Neural cell (in vitro differentiated cells): ENCODE measurements at regions not wholly inside any gene's neighbourhood (a gene's known extent, or its start where the extent isn't known, plus 50 kb on each side); places are given as distances from the start of the nearest gene placed in this dataset.
A peak's percentile ranks its signal among the peaks of the same experiment; 100 is the strongest.

Source experiments
- H2AFZ ChIP-seq: fragments of 200-600, 300-800 bp; sonication (generic), shearing (Covaris generic); 2 replicates; pipeline ENCODE4 v1.6.0; 2014; ENCODE audit warnings: low read depth, mild to moderate bottlenecking, antibody characterized with exemption, low read length, moderate library complexity
- H3F3A ChIP-seq: fragments of 200-600 bp; shearing (Covaris generic); 2 replicates; pipeline ENCODE4 v1.6.1; 2016; ENCODE audit warnings: mild to moderate bottlenecking, moderate library complexity, mixed read lengths, antibody characterized with exemption, low read length; ENCODE audit not compliant: insufficient read depth, poor library complexity, severe bottlenecking
- H3K27ac ChIP-seq: fragments of 200-600, 300-800 bp; sonication (generic), shearing (Covaris generic); 2 replicates; pipeline ENCODE4 v1.5.1; 2014; ENCODE audit warnings: mild to moderate bottlenecking, low read length, moderate library complexity
- H3K27me3 ChIP-seq: fragments of 300-800, 200-600 bp; sonication (generic), shearing (Covaris generic); 2 replicates; pipeline ENCODE4 v1.6.0; 2014; ENCODE audit warnings: mild to moderate bottlenecking, low read depth, low read length, moderate library complexity; ENCODE audit not compliant: insufficient read depth
- H3K36me3 ChIP-seq: fragments of 300-800, 200-600 bp; sonication (generic), shearing (Covaris generic); 2 replicates; pipeline ENCODE4 v1.5.1; 2014; ENCODE audit warnings: mild to moderate bottlenecking, antibody characterized with exemption, low read length, moderate library complexity; ENCODE audit not compliant: insufficient read depth
- H3K4me2 ChIP-seq: fragments of 300-800, 200-600 bp; sonication (generic), shearing (Covaris generic); 2 replicates; pipeline ENCODE4 v1.6.0; 2014; ENCODE audit warnings: mild to moderate bottlenecking, low read length
- H3K4me3 ChIP-seq: fragments of 300-800, 200-600 bp; sonication (generic), shearing (Covaris generic); 2 replicates; pipeline ENCODE4 v1.5.1; 2014; ENCODE audit warnings: mild to moderate bottlenecking, low read length, moderate library complexity
- H3K79me2 ChIP-seq: fragments of 200-600 bp; shearing (Covaris generic); replicated peaks from 2 replicates; pipeline ENCODE4 v1.6.0; 2014; ENCODE audit warnings: mild to moderate bottlenecking, low read length, moderate library complexity; ENCODE audit not compliant: insufficient read depth
- H3K9ac ChIP-seq: fragments of 300-800, 200-600 bp; sonication (generic), shearing (Covaris generic); 2 replicates; pipeline ENCODE4 v1.6.1; 2016; ENCODE audit warnings: mild to moderate bottlenecking, low read length, mixed read lengths
- H3K9me2 ChIP-seq: fragments of 200-600 bp; shearing (Covaris generic); 2 replicates; pipeline ENCODE4 v1.6.1; 2016; ENCODE audit warnings: mild to moderate bottlenecking, low read length, mixed read lengths; ENCODE audit not compliant: insufficient read depth
- H3K9me3 ChIP-seq: fragments of 200-600, 300-800 bp; sonication (generic), shearing (Covaris generic); 2 replicates; pipeline ENCODE4 v1.6.1; 2016; ENCODE audit warnings: mild to moderate bottlenecking, mixed run types, low read length, moderate library complexity, mixed read lengths
- H4K20me1 ChIP-seq: fragments of 200-600 bp; shearing (Covaris generic); 2 replicates; pipeline ENCODE4 v1.6.1; 2016; ENCODE audit warnings: mild to moderate bottlenecking, mixed run types; ENCODE audit not compliant: insufficient read depth
- EP300 ChIP-seq: fragments of 450-650 bp; conservative IDR thresholded peaks from 2 replicates; pipeline ENCODE4 v1.6.1; 2014; ENCODE audit warnings: antibody characterized with exemption, mild to moderate bottlenecking, moderate library complexity; ENCODE audit not compliant: poor library complexity, severe bottlenecking
- EZH2 ChIP-seq: fragments of 200-600, 300-800 bp; shearing (Covaris generic), sonication (generic); IDR thresholded peaks from 2 replicates; pipeline ENCODE4 v1.6.1; 2014; ENCODE audit warnings: antibody characterized with exemption, low read length, borderline replicate concordance, mild to moderate bottlenecking; ENCODE audit not compliant: insufficient read depth, poor library complexity, severe bottlenecking
- MXI1 ChIP-seq: fragments of 450-650 bp; conservative IDR thresholded peaks from 2 replicates; pipeline ENCODE4 v1.6.1; 2014; ENCODE audit warnings: antibody characterized with exemption, mild to moderate bottlenecking; ENCODE audit not compliant: poor library complexity, severe bottlenecking
- POLR2AphosphoS5 ChIP-seq: IDR thresholded peaks from 2 replicates; pipeline ENCODE4 v1.6.1; 2012
- RAD21 ChIP-seq: fragments of 450-650 bp; conservative IDR thresholded peaks from 2 replicates; pipeline ENCODE4 v1.6.1; 2014; ENCODE audit warnings: antibody characterized with exemption, mild to moderate bottlenecking, moderate library complexity
- REST ChIP-seq: IDR thresholded peaks from 2 replicates; pipeline ENCODE4 v1.6.1; 2012; ENCODE audit warnings: borderline replicate concordance
- SMC3 ChIP-seq: fragments of 450-650 bp; conservative IDR thresholded peaks from 2 replicates; pipeline ENCODE4 v1.6.1; 2014; ENCODE audit warnings: antibody characterized with exemption, mild to moderate bottlenecking, moderate library complexity; ENCODE audit not compliant: poor library complexity
- TAF1 ChIP-seq: IDR thresholded peaks from 2 replicates; pipeline ENCODE4 v1.6.1; 2012; ENCODE audit warnings: low read depth
- TF ChIP-seq, protein P1 (sequence below): fragments of 450-650 bp; IDR thresholded peaks from 2 replicates; pipeline ENCODE4 v1.5.1; 2014; ENCODE audit warnings: antibody characterized with exemption, mild to moderate bottlenecking, moderate library complexity; ENCODE audit not compliant: poor library complexity, severe bottlenecking

GRCh38 chr18:42459873-42460272 lies 504.8 kb downstream of the PIK3C3 start:
- Histone ChIP-seq H2AFZ (no peak overlapping the region), H3K36me3 (no peaks in the 10 kb centered on the region), H3K9me2 (no peaks in the 10 kb centered on the region), H4K20me1 (no peaks in the 10 kb centered on the region), H3K79me2 (no peaks in the 10 kb centered on the region), H3K4me3 (no peak overlapping the region), H3K9me3 (no peaks in the 10 kb centered on the region), H3F3A (no peaks in the 10 kb centered on the region), H3K9ac (no peak overlapping the region), H3K4me2 (no peak overlapping the region), H3K27me3 (no peaks in the 10 kb centered on the region), H3K27ac (peak overlapping the region; percentile 40)
- TF ChIP-seq REST (no peak), EP300 (peak; percentile 17), POLR2AphosphoS5 (peak; percentile 34)

DNA sequence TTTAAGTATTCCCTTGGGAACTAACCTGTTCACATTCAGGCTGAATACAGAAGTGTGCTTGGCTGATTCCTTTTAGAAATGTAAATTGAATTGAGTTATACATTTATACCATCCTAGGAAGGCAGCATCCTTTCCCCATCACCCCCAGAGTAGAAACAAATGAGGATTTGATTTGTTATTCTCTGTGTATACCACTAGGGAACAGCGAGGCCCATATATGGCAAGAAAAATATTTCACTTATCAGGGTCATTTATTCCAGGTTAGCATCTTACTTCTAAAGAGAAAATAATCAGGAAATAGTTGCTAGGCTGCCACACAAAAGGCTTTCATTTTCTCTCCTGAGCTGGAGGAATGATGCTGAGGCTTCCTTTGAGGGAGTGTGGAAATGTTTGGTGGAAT lies 516.9 kb downstream of the PIK3C3 start:
- no peak overlapping the region for H3K4me2 ChIP-seq
- H3K27me3 ChIP-seq: no peaks in the 10 kb centered on the region
- H4K20me1 ChIP-seq: no peaks in the 10 kb centered on the region
- no peak overlapping the region for H3K9ac ChIP-seq
- H3F3A ChIP-seq: no peaks in the 10 kb centered on the region
- H3K36me3 ChIP-seq: no peaks in the 10 kb centered on the region
- H3K4me3 ChIP-seq: no peak overlapping the region
- no peaks in the 10 kb centered on the region for H3K9me3 ChIP-seq
- peak overlapping the region; percentile 60 for H3K27ac ChIP-seq
- no peaks in the 10 kb centered on the region for H3K79me2 ChIP-seq
- H3K9me2 ChIP-seq: no peaks in the 10 kb centered on the region
- peak overlapping the region; percentile 7 for H2AFZ ChIP-seq
- TF ChIP-seq POLR2AphosphoS5 (no peak), MXI1 (no peak), EP300 (no peak), EZH2 (no peak), RAD21 (peak; percentile 43), TAF1 (no peak), SMC3 (peak; percentile 20), REST (no peak)
- TF ChIP-seq, protein P1, sequence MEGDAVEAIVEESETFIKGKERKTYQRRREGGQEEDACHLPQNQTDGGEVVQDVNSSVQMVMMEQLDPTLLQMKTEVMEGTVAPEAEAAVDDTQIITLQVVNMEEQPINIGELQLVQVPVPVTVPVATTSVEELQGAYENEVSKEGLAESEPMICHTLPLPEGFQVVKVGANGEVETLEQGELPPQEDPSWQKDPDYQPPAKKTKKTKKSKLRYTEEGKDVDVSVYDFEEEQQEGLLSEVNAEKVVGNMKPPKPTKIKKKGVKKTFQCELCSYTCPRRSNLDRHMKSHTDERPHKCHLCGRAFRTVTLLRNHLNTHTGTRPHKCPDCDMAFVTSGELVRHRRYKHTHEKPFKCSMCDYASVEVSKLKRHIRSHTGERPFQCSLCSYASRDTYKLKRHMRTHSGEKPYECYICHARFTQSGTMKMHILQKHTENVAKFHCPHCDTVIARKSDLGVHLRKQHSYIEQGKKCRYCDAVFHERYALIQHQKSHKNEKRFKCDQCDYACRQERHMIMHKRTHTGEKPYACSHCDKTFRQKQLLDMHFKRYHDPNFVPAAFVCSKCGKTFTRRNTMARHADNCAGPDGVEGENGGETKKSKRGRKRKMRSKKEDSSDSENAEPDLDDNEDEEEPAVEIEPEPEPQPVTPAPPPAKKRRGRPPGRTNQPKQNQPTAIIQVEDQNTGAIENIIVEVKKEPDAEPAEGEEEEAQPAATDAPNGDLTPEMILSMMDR: peak; percentile 52
